HepG2 (cell line): ENCODE measurements at regions not wholly inside any gene's neighbourhood (a gene's known extent, or its start where the extent isn't known, plus 50 kb on each side); places are given as distances from the start of the nearest gene placed in this dataset.

ENCODE experiments used
- ATAC-seq: fragments of 200-7000 bp; cut with Tn5 transposase; 3 replicates; pipeline ENCODE4 v1.9.1; 2020; ENCODE audit warnings: mild to moderate bottlenecking, moderate library complexity
- BruUV-seq: library from RNA; stranded (reverse); fragments of 400-500 nt; replicated peaks from 2 replicates; lab custom pipeline; 2021; lab: Mats Ljungman, UMichigan
- CTCF ChIA-PET: fragments of 300-600 bp; formaldehyde crosslinking; extraction: SDS; loops from one replicate; lab custom pipeline; 2021; ENCODE audit warnings: low total read pairs, inconsistent platforms, low intra/inter-chr PET ratio; lab: Yijun Ruan, JAX
- POLR2A ChIA-PET: fragments of 350-600 bp; sonication (Branson Sonifier 250); formaldehyde crosslinking; loops from one replicate; lab custom pipeline; 2020; ENCODE audit warnings: antibody characterized with exemption, inconsistent platforms; lab: Yijun Ruan, JAX
- DNase-seq: peaks from one replicate; pipeline ENCODE4 v3.0.0-alpha.2; 2015; ENCODE audit warnings: low spot score
- FAIRE-seq: peaks from 3 replicates; lab custom pipeline; 2011; peaks lifted over from hg19 to GRCh38; lab: Jason Lieb, UNC
- H2AFZ ChIP-seq: one replicate; pipeline ENCODE4 v1.6.1; 2011; ENCODE audit warnings: low read length, inconsistent platforms
- H3K27ac ChIP-seq: fragments of 300-600 bp; 3 replicates; pipeline ENCODE4 v1.8.0; 2011; ENCODE audit warnings: mixed run types, mild to moderate bottlenecking, mixed read lengths, low read length, inconsistent platforms; ENCODE audit not compliant: insufficient read depth; ENCODE audit errors: extremely low read length
- H3K27me3 ChIP-seq, 2 experiments: fragments of 200-600 bp in 1 of 2; 2 replicates in 1 of 2; 3 replicates in 1 of 2; pipeline versions ENCODE4 v1.6.0 to v1.8.0; 2011; ENCODE audit warnings: low read length in 2 of 2, mild to moderate bottlenecking in 2 of 2, moderate library complexity in 2 of 2, inconsistent platforms in 1 of 2; ENCODE audit not compliant: insufficient read depth in 2 of 2, control insufficient read depth in 1 of 2
- H3K36me3 ChIP-seq, 2 experiments: fragments of 200-600 bp in 1 of 2; replicated peaks in 1 of 2; 2 replicates in 1 of 2; 3 replicates in 1 of 2; pipeline versions ENCODE4 v1.5.1 to v1.8.0; 2011; ENCODE audit warnings: low read length in 2 of 2, inconsistent platforms in 1 of 2; ENCODE audit not compliant: insufficient read depth in 2 of 2, control insufficient read depth in 1 of 2
- H3K4me1 ChIP-seq: 2 replicates; pipeline ENCODE4 v1.5.1; 2012; ENCODE audit warnings: low read length, inconsistent platforms; ENCODE audit not compliant: insufficient read depth
- H3K4me2 ChIP-seq: 2 replicates; pipeline ENCODE4 v1.6.0; 2011; ENCODE audit warnings: low read depth, low read length, inconsistent platforms
- H3K4me3 ChIP-seq, 3 experiments: fragments of 200-600 bp in 1 of 3; sonication (generic), shearing (Covaris generic) in 1 of 3; replicated peaks in 1 of 3; 2 replicates each; pipeline ENCODE4 v1.5.1; 2011 to 2016; ENCODE audit warnings: low read length in 3 of 3, inconsistent platforms in 2 of 3, low read depth in 2 of 3, mild to moderate bottlenecking in 2 of 3, control low read depth in 1 of 3, mixed read lengths in 1 of 3; ENCODE audit not compliant: insufficient read depth in 1 of 3
- H3K79me2 ChIP-seq: one replicate; pipeline ENCODE4 v1.6.1; 2011; ENCODE audit warnings: low read length, inconsistent platforms; ENCODE audit not compliant: insufficient read depth
- H3K9ac ChIP-seq: 2 replicates; pipeline ENCODE4 v1.6.0; 2011; ENCODE audit warnings: mild to moderate bottlenecking, low read depth, low read length, inconsistent platforms; ENCODE audit not compliant: insufficient read depth
- H3K9me3 ChIP-seq: 2 replicates; pipeline ENCODE4 v1.5.1; 2012; ENCODE audit warnings: mild to moderate bottlenecking, low read length
- H4K20me1 ChIP-seq: 2 replicates; pipeline ENCODE4 v1.6.0; 2011; ENCODE audit warnings: inconsistent platforms, mild to moderate bottlenecking, low read length, moderate library complexity; ENCODE audit not compliant: insufficient read depth
- HES4 ChIP-seq: sonication (generic); formaldehyde crosslinking; IDR thresholded peaks from 2 replicates; pipeline ENCODE4 v1.9.0; 2021; ENCODE audit warnings: mild to moderate bottlenecking, missing genetic modification reagents, borderline replicate concordance
- KDM6A ChIP-seq: IDR thresholded peaks from 2 replicates; pipeline ENCODE4 v1.6.1; 2016; ENCODE audit warnings: low read depth
- NPAS2 ChIP-seq: sonication (generic); formaldehyde crosslinking; IDR thresholded peaks from 2 replicates; pipeline ENCODE4 v1.8.0; 2022; ENCODE audit warnings: mild to moderate bottlenecking, missing genetic modification reagents, borderline replicate concordance
- PLRG1 ChIP-seq: fragments of 450-650 bp; conservative IDR thresholded peaks from 2 replicates; pipeline ENCODE4 v1.6.1; 2016
- WGBS: methylation state at CpG from one replicate; pipeline ENCODE4 v1.1.6; 2017; ENCODE audit warnings: low lambda C conversion rate; 5-methylcytosine and 5-hydroxymethylcytosine counted together
- in situ Hi-C: cut with HindIII; loops from 2 replicates; pipeline ENCODE4 v1.10.0; 2017; ENCODE audit warnings: low pct_unique_long_range_greater_than_20kb; ENCODE audit not compliant: extremely low pct_ligation_motif_present
- intact Hi-C: fragments of 100-400 bp; cut with micrococcal nuclease; formaldehyde crosslinking; loops from one replicate; pipeline ENCODE4 v1.10.0; 2022; ENCODE audit not compliant: unreplicated experiment
- TF ChIP-seq, protein P1 (sequence below): sonication (generic); formaldehyde crosslinking; IDR thresholded peaks from 2 replicates; pipeline ENCODE4 v1.4.0; 2020; ENCODE audit warnings: missing genetic modification reagents, low read depth, mild to moderate bottlenecking, borderline replicate concordance
- TF ChIP-seq, protein P2 (sequence below): sonication (generic); formaldehyde crosslinking; IDR thresholded peaks from 2 replicates; pipeline ENCODE4 v1.5.0; 2020; ENCODE audit warnings: mild to moderate bottlenecking, missing genetic modification reagents, borderline replicate concordance

DNA sequence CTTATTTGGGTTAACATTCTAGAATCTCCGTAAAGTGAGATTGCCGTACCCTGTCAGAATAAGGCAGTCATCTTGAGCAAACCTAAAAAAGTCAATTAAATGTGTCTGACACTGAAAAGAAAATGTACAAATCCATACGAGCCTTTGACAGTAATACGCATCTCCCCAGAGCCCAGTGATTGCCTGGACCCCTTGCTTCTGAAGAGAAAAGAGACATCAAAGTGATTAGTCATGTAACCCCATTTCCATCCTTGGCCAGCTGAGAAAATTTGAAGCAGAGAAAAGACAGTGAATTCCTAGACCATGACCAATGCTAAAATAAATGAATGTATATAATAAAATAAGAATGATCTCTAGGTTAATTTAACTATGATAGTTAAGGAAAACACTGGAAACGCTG lies 1499.4 kb downstream of the SUCLG1 start:
- no peak for FAIRE-seq
- POLR2A ChIA-PET, result no interaction called here
- Histone ChIP-seq H4K20me1 (no peaks in the 10 kb centered on the region), H3K9ac (no peak overlapping the region), H3K27ac (no peak overlapping the region)
- no peak for ATAC-seq
- BruUV-seq, result no TSS peak
- in situ Hi-C loops, result no loop called here
- TF ChIP-seq HES4 (CRISPR knock-in tag) (no peak), KDM6A (CRISPR knock-in tag) (no peak), NPAS2 (CRISPR knock-in tag) (no peak), PLRG1 (no peak)
- TF ChIP-seq, protein P1, sequence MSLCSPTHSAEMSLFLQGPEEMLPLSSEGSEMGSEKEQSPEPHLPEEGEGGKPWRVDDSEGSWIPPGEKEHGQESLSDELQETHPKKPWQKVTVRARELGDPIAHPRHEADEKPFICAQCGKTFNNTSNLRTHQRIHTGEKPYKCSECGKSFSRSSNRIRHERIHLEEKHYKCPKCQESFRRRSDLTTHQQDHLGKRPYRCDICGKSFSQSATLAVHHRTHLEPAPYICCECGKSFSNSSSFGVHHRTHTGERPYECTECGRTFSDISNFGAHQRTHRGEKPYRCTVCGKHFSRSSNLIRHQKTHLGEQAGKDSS (CRISPR knock-in tag), result no peak
- TF ChIP-seq, protein P2, sequence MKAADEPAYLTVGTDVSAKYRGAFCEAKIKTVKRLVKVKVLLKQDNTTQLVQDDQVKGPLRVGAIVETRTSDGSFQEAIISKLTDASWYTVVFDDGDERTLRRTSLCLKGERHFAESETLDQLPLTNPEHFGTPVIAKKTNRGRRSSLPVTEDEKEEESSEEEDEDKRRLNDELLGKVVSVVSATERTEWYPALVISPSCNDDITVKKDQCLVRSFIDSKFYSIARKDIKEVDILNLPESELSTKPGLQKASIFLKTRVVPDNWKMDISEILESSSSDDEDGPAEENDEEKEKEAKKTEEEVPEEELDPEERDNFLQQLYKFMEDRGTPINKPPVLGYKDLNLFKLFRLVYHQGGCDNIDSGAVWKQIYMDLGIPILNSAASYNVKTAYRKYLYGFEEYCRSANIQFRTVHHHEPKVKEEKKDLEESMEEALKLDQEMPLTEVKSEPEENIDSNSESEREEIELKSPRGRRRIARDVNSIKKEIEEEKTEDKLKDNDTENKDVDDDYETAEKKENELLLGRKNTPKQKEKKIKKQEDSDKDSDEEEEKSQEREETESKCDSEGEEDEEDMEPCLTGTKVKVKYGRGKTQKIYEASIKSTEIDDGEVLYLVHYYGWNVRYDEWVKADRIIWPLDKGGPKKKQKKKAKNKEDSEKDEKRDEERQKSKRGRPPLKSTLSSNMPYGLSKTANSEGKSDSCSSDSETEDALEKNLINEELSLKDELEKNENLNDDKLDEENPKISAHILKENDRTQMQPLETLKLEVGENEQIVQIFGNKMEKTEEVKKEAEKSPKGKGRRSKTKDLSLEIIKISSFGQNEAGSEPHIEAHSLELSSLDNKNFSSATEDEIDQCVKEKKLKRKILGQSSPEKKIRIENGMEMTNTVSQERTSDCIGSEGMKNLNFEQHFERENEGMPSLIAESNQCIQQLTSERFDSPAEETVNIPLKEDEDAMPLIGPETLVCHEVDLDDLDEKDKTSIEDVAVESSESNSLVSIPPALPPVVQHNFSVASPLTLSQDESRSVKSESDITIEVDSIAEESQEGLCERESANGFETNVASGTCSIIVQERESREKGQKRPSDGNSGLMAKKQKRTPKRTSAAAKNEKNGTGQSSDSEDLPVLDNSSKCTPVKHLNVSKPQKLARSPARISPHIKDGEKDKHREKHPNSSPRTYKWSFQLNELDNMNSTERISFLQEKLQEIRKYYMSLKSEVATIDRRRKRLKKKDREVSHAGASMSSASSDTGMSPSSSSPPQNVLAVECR (CRISPR knock-in tag), result no peak
- TF ChIP-seq, all 625 proteins: peak for 0
- no peaks in the 10 kb centered on the region for H3K27me3 ChIP-seq
- no peak overlapping the region for H3K4me2 ChIP-seq
- H3K79me2 ChIP-seq, result no peaks in the 10 kb centered on the region
- H3K36me3 ChIP-seq, result no peaks in the 10 kb centered on the region
- no peaks in the 10 kb centered on the region for H3K4me1 ChIP-seq
- no peak overlapping the region for H2AFZ ChIP-seq
- no peak overlapping the region for H3K4me3 ChIP-seq
- 36% methylated on average over 5 of the region's 5 CpGs for WGBS
- CTCF ChIA-PET, result no interaction called here
- H3K9me3 ChIP-seq, result peaks cover 13% of the 10 kb centered on the region
- intact Hi-C loops, result no loop called here
- DNase-seq, result no peak
